Trophoblast cell (in vitro differentiated cells and primary cell): ENCODE measurements at regions not wholly inside any gene's neighbourhood (a gene's known extent, or its start where the extent isn't known, plus 50 kb on each side); places are given as distances from the start of the nearest gene placed in this dataset.

ENCODE experiments used
- DNase-seq, 2 donors: peaks; one replicate each; pipeline ENCODE4 v3.0.0-alpha.2; 2016
- H2AFZ ChIP-seq: 2 replicates; pipeline ENCODE4 v1.6.1; 2013; ENCODE audit warnings: low read length, moderate library complexity, mild to moderate bottlenecking; ENCODE audit not compliant: insufficient read depth, poor library complexity
- H2AK5ac ChIP-seq: 2 replicates; pipeline ENCODE4 v1.6.1; 2013; ENCODE audit warnings: mild to moderate bottlenecking, low read length
- H2BK120ac ChIP-seq: 2 replicates; pipeline ENCODE4 v1.6.1; 2013; ENCODE audit warnings: low read length, mild to moderate bottlenecking, moderate library complexity; ENCODE audit not compliant: insufficient read depth, poor library complexity
- H2BK12ac ChIP-seq: 2 replicates; pipeline ENCODE4 v1.6.1; 2013; ENCODE audit warnings: mild to moderate bottlenecking, low read length, moderate library complexity
- H2BK5ac ChIP-seq: 2 replicates; pipeline ENCODE4 v1.6.1; 2013; ENCODE audit warnings: low read length, low read depth, moderate library complexity, mild to moderate bottlenecking; ENCODE audit not compliant: poor library complexity
- H3K14ac ChIP-seq: 2 replicates; pipeline ENCODE4 v1.6.1; 2013; ENCODE audit warnings: mild to moderate bottlenecking, low read length
- H3K18ac ChIP-seq: 2 replicates; pipeline ENCODE4 v1.6.1; 2013; ENCODE audit warnings: mild to moderate bottlenecking, low read length
- H3K23ac ChIP-seq: 2 replicates; pipeline ENCODE4 v1.6.1; 2013; ENCODE audit warnings: low read length
- H3K27ac ChIP-seq: 2 replicates; pipeline ENCODE4 v1.5.1; 2013; ENCODE audit warnings: low read depth, mild to moderate bottlenecking, inconsistent platforms, low read length, moderate library complexity
- H3K27me3 ChIP-seq: 2 replicates; pipeline ENCODE4 v1.6.1; 2013; ENCODE audit warnings: inconsistent platforms, mild to moderate bottlenecking, low read length, moderate library complexity; ENCODE audit not compliant: insufficient read depth
- H3K36me3 ChIP-seq, 2 experiments: 1 replicate in 1 of 2; 2 replicates in 1 of 2; pipeline ENCODE4 v1.6.1; 2013; ENCODE audit warnings: low read length in 2 of 2, mild to moderate bottlenecking in 2 of 2, moderate library complexity in 1 of 2; ENCODE audit not compliant: insufficient read depth in 2 of 2, control insufficient read depth in 1 of 2
- H3K4ac ChIP-seq: 2 replicates; pipeline ENCODE4 v1.6.1; 2013; ENCODE audit warnings: low read depth, mild to moderate bottlenecking, low read length, moderate library complexity
- H3K4me1 ChIP-seq, 2 experiments: 1 replicate in 1 of 2; 2 replicates in 1 of 2; pipeline ENCODE4 v1.6.1; 2013; ENCODE audit warnings: low read length in 2 of 2, mild to moderate bottlenecking in 2 of 2, moderate library complexity in 1 of 2; ENCODE audit not compliant: insufficient read depth in 2 of 2, control insufficient read depth in 1 of 2
- H3K4me2 ChIP-seq: 2 replicates; pipeline ENCODE4 v1.6.1; 2013; ENCODE audit warnings: inconsistent platforms, mild to moderate bottlenecking, low read length, moderate library complexity
- H3K4me3 ChIP-seq: 2 replicates; pipeline ENCODE4 v1.5.1; 2013; ENCODE audit warnings: mild to moderate bottlenecking, low read depth, low read length, inconsistent platforms
- H3K79me1 ChIP-seq: one replicate; pipeline ENCODE4 v1.6.1; 2013; ENCODE audit warnings: low read length
- H3K79me2 ChIP-seq: 2 replicates; pipeline ENCODE4 v1.6.1; 2013; ENCODE audit warnings: low read length, mild to moderate bottlenecking; ENCODE audit not compliant: control insufficient read depth, insufficient read depth, poor library complexity
- H3K9ac ChIP-seq: 2 replicates; pipeline ENCODE4 v1.6.1; 2013; ENCODE audit warnings: mild to moderate bottlenecking, low read length
- H3K9me3 ChIP-seq: 2 replicates; pipeline ENCODE4 v1.6.1; 2013; ENCODE audit warnings: low read depth, mild to moderate bottlenecking, control low read depth, inconsistent platforms, low read length; ENCODE audit not compliant: insufficient read depth
- H4K12ac ChIP-seq: 2 replicates; pipeline ENCODE4 v1.6.1; 2013; ENCODE audit warnings: low read depth, mild to moderate bottlenecking, low read length, moderate library complexity
- H4K8ac ChIP-seq: 2 replicates; pipeline ENCODE4 v1.6.1; 2013; ENCODE audit warnings: low read depth, mild to moderate bottlenecking, low read length, moderate library complexity
- H4K91ac ChIP-seq: one replicate; pipeline ENCODE4 v1.6.1; 2013; ENCODE audit warnings: low read depth, mild to moderate bottlenecking, low read length, moderate library complexity
- WGBS: extraction: QIAGEN DNeasy Blood & Tissue Kit; methylation state at CpG from one replicate; pipeline ENCODE4 v1.1.7; 2013; ENCODE audit warnings: missing lambda C conversion rate; ENCODE audit not compliant: insufficient read length, insufficient coverage; ENCODE audit errors: extremely low coverage; 5-methylcytosine and 5-hydroxymethylcytosine counted together

- H3K79me2 ChIP-seq: no peaks in the 10 kb centered on the region
- H3K27ac ChIP-seq: no peak overlapping the region
- no peak overlapping the region for H2BK12ac ChIP-seq
- H2BK120ac ChIP-seq: no peak overlapping the region
- H3K14ac ChIP-seq: no peak overlapping the region
- no peak overlapping the region for H3K4ac ChIP-seq
- H3K9ac ChIP-seq: no peak overlapping the region
- H2AK5ac ChIP-seq: no peak overlapping the region
- H3K4me2 ChIP-seq: no peak overlapping the region
- H2BK5ac ChIP-seq: no peak overlapping the region
- H3K18ac ChIP-seq: no peak overlapping the region
- no peak overlapping the region for H4K12ac ChIP-seq
- H4K8ac ChIP-seq: no peak overlapping the region
- H3K4me1 ChIP-seq: no peaks in the 10 kb centered on the region
- H3K23ac ChIP-seq: no peak overlapping the region
- no peak overlapping the region for H4K91ac ChIP-seq
- no peak overlapping the region for H3K4me3 ChIP-seq
- H2AFZ ChIP-seq: no peak overlapping the region
- no peaks in the 10 kb centered on the region for H3K9me3 ChIP-seq
- H3K79me1 ChIP-seq: no peaks in the 10 kb centered on the region
- no peaks in the 10 kb centered on the region for H3K27me3 ChIP-seq
- no peaks in the 10 kb centered on the region for H3K36me3 ChIP-seq
- no peak for DNase-seq
Measured at GRCh38 chr4:22911285-22911684, 218.5 kb downstream of the GBA3 start.

- H3K4me3 ChIP-seq: no peak overlapping the region
- H4K8ac ChIP-seq: no peak overlapping the region
- no peak overlapping the region for H3K14ac ChIP-seq
- H2BK120ac ChIP-seq: no peak overlapping the region
- H3K4ac ChIP-seq: no peak overlapping the region
- no peak overlapping the region for H2BK5ac ChIP-seq
- no peak overlapping the region for H4K91ac ChIP-seq
- H3K18ac ChIP-seq: no peak overlapping the region
- H3K4me2 ChIP-seq: no peak overlapping the region
- no peaks in the 10 kb centered on the region for H3K4me1 ChIP-seq
- no peak overlapping the region for H3K27ac ChIP-seq
- H3K23ac ChIP-seq: no peak overlapping the region
- no peak overlapping the region for H2AK5ac ChIP-seq
- no peak overlapping the region for H2AFZ ChIP-seq
- WGBS: no CpG with 5 or more reads among the region's 2 CpGs
- H3K27me3 ChIP-seq: no peaks in the 10 kb centered on the region
- H2BK12ac ChIP-seq: no peak overlapping the region
- H3K36me3 ChIP-seq: no peaks in the 10 kb centered on the region
- H3K79me1 ChIP-seq: no peaks in the 10 kb centered on the region
- H4K12ac ChIP-seq: no peak overlapping the region
- no peaks in the 10 kb centered on the region for H3K79me2 ChIP-seq
- H3K9ac ChIP-seq: no peak overlapping the region
- H3K9me3 ChIP-seq: no peaks in the 10 kb centered on the region
- DNase-seq: no peak
Measured at GRCh38 chr4:22910200-22910599, 217.5 kb downstream of the GBA3 start.

- DNase-seq: no peak
- Histone ChIP-seq H3K36me3 (no peaks in the 10 kb centered on the region), H2AK5ac (no peak overlapping the region), H2AFZ (no peak overlapping the region), H2BK5ac (no peak overlapping the region), H2BK120ac (no peak overlapping the region), H3K4ac (no peak overlapping the region), H3K79me1 (no peaks in the 10 kb centered on the region), H3K18ac (no peak overlapping the region), H3K79me2 (no peaks in the 10 kb centered on the region), H4K8ac (no peak overlapping the region), H3K14ac (no peak overlapping the region), H3K4me2 (no peak overlapping the region), H3K23ac (no peak overlapping the region), H3K4me3 (no peak overlapping the region), H4K91ac (no peak overlapping the region), H3K4me1 (no peaks in the 10 kb centered on the region), H3K27me3 (no peaks in the 10 kb centered on the region), H3K9me3 (no peaks in the 10 kb centered on the region), H4K12ac (no peak overlapping the region), H3K27ac (no peak overlapping the region), H3K9ac (no peak overlapping the region), H2BK12ac (no peak overlapping the region)
- no CpG with 5 or more reads among the region's 2 CpGs for WGBS
Measured at GRCh38 chr4:22906045-22906444, 213.3 kb downstream of the GBA3 start.

- no peak overlapping the region for H2BK5ac ChIP-seq
- no peak overlapping the region for H4K91ac ChIP-seq
- no peak overlapping the region for H3K23ac ChIP-seq
- no peaks in the 10 kb centered on the region for H3K79me2 ChIP-seq
- H3K36me3 ChIP-seq: no peaks in the 10 kb centered on the region
- no peaks in the 10 kb centered on the region for H3K27me3 ChIP-seq
- H3K4me1 ChIP-seq: no peaks in the 10 kb centered on the region
- H3K9ac ChIP-seq: no peak overlapping the region
- no peak overlapping the region for H2AK5ac ChIP-seq
- no peak overlapping the region for H2BK12ac ChIP-seq
- DNase-seq: no peak
- no peaks in the 10 kb centered on the region for H3K79me1 ChIP-seq
- H3K4me2 ChIP-seq: no peak overlapping the region
- no peak overlapping the region for H3K18ac ChIP-seq
- whole genome bisulfite sequencing: no CpG with 5 or more reads among the region's 3 CpGs
- H3K4ac ChIP-seq: no peak overlapping the region
- H3K9me3 ChIP-seq: no peaks in the 10 kb centered on the region
- H3K4me3 ChIP-seq: no peak overlapping the region
- no peak overlapping the region for H3K27ac ChIP-seq
- H4K12ac ChIP-seq: no peak overlapping the region
- no peak overlapping the region for H2AFZ ChIP-seq
- H2BK120ac ChIP-seq: no peak overlapping the region
- no peak overlapping the region for H4K8ac ChIP-seq
- H3K14ac ChIP-seq: no peak overlapping the region
Measured at GRCh38 chr4:22903913-22904312, 211.2 kb downstream of the GBA3 start.

GRCh38 chr4:22901631-22902030 is 208.9 kb downstream of the GBA3 start:
- no peak overlapping the region for H2BK12ac ChIP-seq
- no peaks in the 10 kb centered on the region for H3K4me1 ChIP-seq
- H3K23ac ChIP-seq: no peak overlapping the region
- DNase-seq: no peak
- H4K91ac ChIP-seq: no peak overlapping the region
- no peak overlapping the region for H3K9ac ChIP-seq
- no peak overlapping the region for H3K4me3 ChIP-seq
- no peaks in the 10 kb centered on the region for H3K36me3 ChIP-seq
- H2AK5ac ChIP-seq: no peak overlapping the region
- no peak overlapping the region for H2BK120ac ChIP-seq
- H3K9me3 ChIP-seq: no peaks in the 10 kb centered on the region
- H2BK5ac ChIP-seq: no peak overlapping the region
- H4K8ac ChIP-seq: no peak overlapping the region
- H3K18ac ChIP-seq: no peak overlapping the region
- H3K27ac ChIP-seq: no peak overlapping the region
- H3K4me2 ChIP-seq: no peak overlapping the region
- no peaks in the 10 kb centered on the region for H3K79me1 ChIP-seq
- no peaks in the 10 kb centered on the region for H3K27me3 ChIP-seq
- no peaks in the 10 kb centered on the region for H3K79me2 ChIP-seq
- no peak overlapping the region for H2AFZ ChIP-seq
- WGBS: no CpG with 5 or more reads among the region's 1 CpG
- no peak overlapping the region for H3K4ac ChIP-seq
- H3K14ac ChIP-seq: no peak overlapping the region
- H4K12ac ChIP-seq: no peak overlapping the region
